Type B pancreatic cell (in vitro differentiated cells): ENCODE measurements at regions not wholly inside any gene's neighbourhood (a gene's known extent, or its start where the extent isn't known, plus 50 kb on each side); places are given as distances from the start of the nearest gene placed in this dataset.

Experiments
- DNase-seq: peaks from one replicate; pipeline ENCODE4 v3.0.0; 2021; ENCODE audit warnings: mixed read lengths; ENCODE audit not compliant: unreplicated experiment; ENCODE audit errors: extremely low spot score
- H3K27ac Mint-ChIP-seq: 2 replicates; pipeline ENCODE4 v1.8.0; 2021; ENCODE audit warnings: mild to moderate bottlenecking, mixed read lengths
- H3K27me3 Mint-ChIP-seq: 2 replicates; pipeline ENCODE4 v1.8.0; 2021; ENCODE audit warnings: mixed read lengths
- H3K36me3 Mint-ChIP-seq: 2 replicates; pipeline ENCODE4 v1.8.0; 2021; ENCODE audit warnings: mixed read lengths
- H3K4me1 Mint-ChIP-seq: one replicate; pipeline ENCODE4 v1.8.0; 2021; ENCODE audit warnings: mixed read lengths; ENCODE audit not compliant: unreplicated experiment
- H3K4me3 Mint-ChIP-seq: 2 replicates; pipeline ENCODE4 v1.8.0; 2021; ENCODE audit warnings: mild to moderate bottlenecking, mixed read lengths
- H3K9me3 Mint-ChIP-seq: 2 replicates; pipeline ENCODE4 v1.8.0; 2021; ENCODE audit warnings: mixed read lengths
- CTCF ChIP-seq: fragments of 200-600 bp; sonication (generic); conservative IDR thresholded peaks from 2 replicates; pipeline ENCODE4 v1.5.0; 2021; ENCODE audit warnings: antibody characterized with exemption, mild to moderate bottlenecking

- H3K27me3 Mint-ChIP-seq = no peaks in the 10 kb centered on the region
- H3K4me1 Mint-ChIP-seq = peaks cover 15% of the 10 kb centered on the region
- peaks cover 4% of the 10 kb centered on the region for H3K9me3 Mint-ChIP-seq
- no peak overlapping the region for H3K4me3 Mint-ChIP-seq
- TF ChIP-seq CTCF = no peak
- H3K36me3 Mint-ChIP-seq = no peaks in the 10 kb centered on the region
- no peak overlapping the region for H3K27ac Mint-ChIP-seq
- no peak for DNase-seq
Observed at GRCh38 chr1:87781554-87781953, 452.9 kb downstream of the LMO4 start.

DNA sequence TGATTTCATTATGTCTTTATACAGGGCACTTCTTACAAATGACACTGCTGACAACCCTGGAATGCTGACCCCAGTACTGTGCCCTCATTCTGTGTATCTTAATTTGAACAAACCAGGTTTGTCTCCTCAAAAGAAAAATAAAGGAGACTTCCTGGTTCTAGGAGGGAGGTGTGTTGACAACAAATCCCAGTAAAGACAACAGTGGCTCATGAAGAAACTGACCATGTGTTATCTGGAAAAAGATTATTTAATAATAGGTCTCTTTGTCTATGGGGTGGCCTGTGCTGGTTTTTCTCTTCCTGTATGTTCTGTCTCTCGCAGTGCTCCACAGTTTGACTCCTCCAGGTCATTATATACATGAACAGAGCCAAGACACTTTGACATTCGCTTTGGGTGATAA is 454.6 kb downstream of the LMO4 start:
- Mint-ChIP-seq H3K36me3 (no peaks in the 10 kb centered on the region), H3K4me1 (peaks cover 26% of the 10 kb centered on the region), H3K4me3 (no peak overlapping the region), H3K27me3 (no peaks in the 10 kb centered on the region), H3K27ac (no peak overlapping the region), H3K9me3 (peaks cover 4% of the 10 kb centered on the region)
- no peak for TF ChIP-seq CTCF
- no peak for DNase-seq

- peaks cover 26% of the 10 kb centered on the region for H3K4me1 Mint-ChIP-seq
- no peak for DNase-seq
- no peaks in the 10 kb centered on the region for H3K36me3 Mint-ChIP-seq
- no peak overlapping the region for H3K4me3 Mint-ChIP-seq
- H3K27me3 Mint-ChIP-seq = no peaks in the 10 kb centered on the region
- TF ChIP-seq CTCF = no peak
- H3K27ac Mint-ChIP-seq = no peak overlapping the region
- peaks cover 4% of the 10 kb centered on the region for H3K9me3 Mint-ChIP-seq
Observed at GRCh38 chr1:87785386-87785785, 456.7 kb downstream of the LMO4 start.

- Mint-ChIP-seq H3K27ac (no peak overlapping the region), H3K4me1 (peaks cover 26% of the 10 kb centered on the region), H3K9me3 (peaks cover 4% of the 10 kb centered on the region), H3K36me3 (no peaks in the 10 kb centered on the region), H3K4me3 (no peak overlapping the region), H3K27me3 (no peaks in the 10 kb centered on the region)
- DNase-seq = no peak
- TF ChIP-seq CTCF = no peak
Observed at GRCh38 chr1:87786229-87786628, 457.5 kb downstream of the LMO4 start.

DNA sequence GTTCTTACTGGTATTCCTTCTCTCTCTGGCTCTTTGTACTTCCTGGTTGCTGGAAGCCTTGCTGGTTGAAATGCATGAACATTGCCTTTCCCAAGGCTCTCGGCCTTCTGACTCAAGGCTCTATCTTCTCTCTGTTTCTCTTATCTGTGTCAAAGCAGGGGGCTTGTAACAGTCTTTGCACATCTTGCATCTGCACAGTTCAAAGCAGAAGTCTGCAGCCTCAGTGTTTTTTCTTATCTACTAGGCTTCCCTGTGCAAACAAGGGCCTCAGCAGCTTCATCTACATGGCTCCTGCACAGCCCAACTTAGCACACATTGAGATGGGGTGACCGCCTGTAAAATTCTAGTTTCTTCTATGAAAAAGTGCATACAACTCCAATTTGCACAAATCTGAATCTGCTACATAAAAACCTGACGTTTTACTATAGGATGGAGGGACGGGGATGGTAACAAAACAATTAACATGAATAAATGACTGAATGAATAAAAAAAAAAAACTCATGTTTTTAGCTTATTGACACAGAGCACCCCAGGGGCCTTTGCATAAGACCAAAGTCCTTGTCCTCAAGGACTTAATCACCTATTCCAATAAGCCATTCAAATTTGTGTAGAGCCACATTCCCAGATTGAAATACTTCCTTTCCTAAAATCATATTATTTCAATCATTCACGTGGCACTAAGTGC is 458.3 kb downstream of the LMO4 start:
- no peaks in the 10 kb centered on the region for H3K27me3 Mint-ChIP-seq
- no peak for TF ChIP-seq CTCF
- no peak for DNase-seq
- peaks cover 28% of the 10 kb centered on the region for H3K4me1 Mint-ChIP-seq
- no peak overlapping the region for H3K27ac Mint-ChIP-seq
- H3K9me3 Mint-ChIP-seq = peaks cover 4% of the 10 kb centered on the region
- no peaks in the 10 kb centered on the region for H3K36me3 Mint-ChIP-seq
- peak overlapping the region; percentile 35 for H3K4me3 Mint-ChIP-seq

GRCh38 chr1:87787551-87787950 is 458.9 kb downstream of the LMO4 start:
- Mint-ChIP-seq H3K9me3 (peaks cover 4% of the 10 kb centered on the region), H3K4me3 (no peak overlapping the region), H3K27ac (no peak overlapping the region), H3K27me3 (no peaks in the 10 kb centered on the region), H3K4me1 (peaks cover 33% of the 10 kb centered on the region), H3K36me3 (no peaks in the 10 kb centered on the region)
- DNase-seq = no peak
- peak; percentile 25 for TF ChIP-seq CTCF
